ENCODE measurements at regions not wholly inside any gene's neighbourhood (a gene's known extent, or its start where the extent isn't known, plus 50 kb on each side); places are given as distances from the start of the nearest gene placed in this dataset.
A peak's percentile ranks its signal among the peaks of the same experiment; 100 is the strongest.

DNA sequence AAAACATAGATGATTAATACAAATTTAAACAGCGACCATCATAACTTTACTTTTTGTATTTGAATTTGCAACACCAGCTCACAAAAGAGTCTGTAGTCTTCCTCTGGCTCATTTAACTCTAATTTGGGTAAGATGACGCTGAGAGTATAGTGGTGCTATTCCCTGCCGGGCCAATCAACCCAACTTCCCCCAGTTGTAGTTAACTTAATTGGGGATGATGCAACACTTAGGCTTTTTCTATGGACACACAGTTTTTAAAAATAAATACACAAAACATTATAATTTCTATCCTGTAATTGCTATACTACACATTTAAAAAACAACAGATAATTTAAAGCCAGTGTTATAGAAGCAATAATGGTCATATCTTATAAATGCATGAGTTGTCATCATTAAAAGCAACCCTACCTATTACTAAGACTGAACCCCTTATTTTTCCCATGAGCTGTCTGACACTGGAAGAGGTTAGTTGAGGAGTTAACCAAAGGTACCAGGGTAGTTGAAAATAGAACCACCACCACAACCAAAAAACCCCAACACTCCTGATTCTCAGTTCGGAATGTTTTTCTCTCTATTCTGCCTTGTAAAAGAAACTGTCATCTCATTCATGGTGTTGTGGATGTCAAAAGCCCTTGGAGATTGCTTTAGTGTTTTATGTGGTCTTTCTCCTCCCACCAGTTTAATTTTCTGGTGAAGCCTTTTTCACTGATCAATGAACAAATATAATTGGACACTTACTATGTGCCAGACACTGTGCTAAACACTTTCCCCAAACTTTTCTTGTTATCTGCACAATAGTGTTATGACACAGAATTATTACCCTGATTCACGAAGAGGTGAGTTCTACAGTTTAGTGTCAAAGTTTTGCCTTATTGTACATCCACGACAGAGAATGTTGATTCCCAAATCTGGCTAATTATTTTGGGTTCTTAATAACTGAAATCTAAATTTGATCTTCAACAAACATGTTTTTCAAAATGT lies 61.5 kb upstream of the RAPGEF2 start (continued):
- TF ChIP-seq ZNF645 (tag by site-specific recombination; IDR thresholded peaks at IDR 0.05), result no peak
- no peak for TF ChIP-seq ZNF623 (tag by site-specific recombination; IDR thresholded peaks at IDR 0.05)
- TF ChIP-seq ZNF202 (tag by site-specific recombination; IDR thresholded peaks at IDR 0.05; ENCODE audit: borderline replicate concordance), result no peak
- TF ChIP-seq ZNF266 (tag by site-specific recombination; IDR thresholded peaks at IDR 0.05; ENCODE audit: low read depth), result no peak
- no peak for TF ChIP-seq KLF10 (tag by site-specific recombination; IDR thresholded peaks at IDR 0.05)
- TF ChIP-seq, protein P1, sequence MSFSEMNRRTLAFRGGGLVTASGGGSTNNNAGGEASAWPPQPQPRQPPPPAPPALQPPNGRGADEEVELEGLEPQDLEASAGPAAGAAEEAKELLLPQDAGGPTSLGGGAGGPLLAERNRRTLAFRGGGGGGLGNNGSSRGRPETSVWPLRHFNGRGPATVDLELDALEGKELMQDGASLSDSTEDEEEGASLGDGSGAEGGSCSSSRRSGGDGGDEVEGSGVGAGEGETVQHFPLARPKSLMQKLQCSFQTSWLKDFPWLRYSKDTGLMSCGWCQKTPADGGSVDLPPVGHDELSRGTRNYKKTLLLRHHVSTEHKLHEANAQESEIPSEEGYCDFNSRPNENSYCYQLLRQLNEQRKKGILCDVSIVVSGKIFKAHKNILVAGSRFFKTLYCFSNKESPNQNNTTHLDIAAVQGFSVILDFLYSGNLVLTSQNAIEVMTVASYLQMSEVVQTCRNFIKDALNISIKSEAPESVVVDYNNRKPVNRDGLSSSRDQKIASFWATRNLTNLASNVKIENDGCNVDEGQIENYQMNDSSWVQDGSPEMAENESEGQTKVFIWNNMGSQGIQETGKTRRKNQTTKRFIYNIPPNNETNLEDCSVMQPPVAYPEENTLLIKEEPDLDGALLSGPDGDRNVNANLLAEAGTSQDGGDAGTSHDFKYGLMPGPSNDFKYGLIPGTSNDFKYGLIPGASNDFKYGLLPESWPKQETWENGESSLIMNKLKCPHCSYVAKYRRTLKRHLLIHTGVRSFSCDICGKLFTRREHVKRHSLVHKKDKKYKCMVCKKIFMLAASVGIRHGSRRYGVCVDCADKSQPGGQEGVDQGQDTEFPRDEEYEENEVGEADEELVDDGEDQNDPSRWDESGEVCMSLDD (tag by site-specific recombination; IDR thresholded peaks at IDR 0.05), result no peak
- peak; percentile 47; the same call in 1 of the 2 replicates for TF ChIP-seq ZNF664 (tag by site-specific recombination; IDR thresholded peaks at IDR 0.05)
- TF ChIP-seq KLF7 (tag by site-specific recombination; IDR thresholded peaks at IDR 0.05; ENCODE audit: borderline replicate concordance), result no peak
- TF ChIP-seq ZNF639 (tag by site-specific recombination; IDR thresholded peaks at IDR 0.05), result no peak
- TF ChIP-seq ZNF335 (tag by site-specific recombination; conservative IDR thresholded peaks at IDR 0.05), result 0 out of 2 replicates have a peak, but pooled peaks have one; percentile 16
- no peak for TF ChIP-seq ZNF302 (tag by site-specific recombination; IDR thresholded peaks at IDR 0.05; ENCODE audit: low read depth)
- TF ChIP-seq ZNF521 (tag by site-specific recombination; IDR thresholded peaks at IDR 0.05), result no peak
- no peak for TF ChIP-seq ZFP69B (tag by site-specific recombination; IDR thresholded peaks at IDR 0.05)

GRCh38 chr4:159042097-159042605 lies 60.7 kb upstream of the RAPGEF2 start:
- POLR2A ChIA-PET, result no interaction called here
- H3K4me1 ChIP-seq (ENCODE audit: control insufficient read depth, insufficient read depth, low read length), result no peaks in the 10 kb centered on the region
- no peaks in the 10 kb centered on the region for H3K9me3 ChIP-seq (ENCODE audit: control insufficient read depth, insufficient read depth, low read depth, low read length)
- CTCF ChIA-PET, result no interaction called here
- H3K4me3 ChIP-seq (ENCODE audit: low read depth, low read length), result no peak overlapping the region
- H3K27ac ChIP-seq (ENCODE audit: extremely low read depth, low read depth, low read length), result no peak overlapping the region
- no peaks in the 10 kb centered on the region for H3K36me3 ChIP-seq (ENCODE audit: control insufficient read depth in 2 of 2, insufficient read depth in 1 of 2, low read length in 2 of 2)
- no peak for TF ChIP-seq ZBTB8A (tag by site-specific recombination; IDR thresholded peaks at IDR 0.05)
- TF ChIP-seq ZBTB17 (tag by site-specific recombination; IDR thresholded peaks at IDR 0.05), result peak; percentile 76
- peak; percentile 93 for TF ChIP-seq OSR2 (tag by site-specific recombination; IDR thresholded peaks at IDR 0.05)
- no peak for TF ChIP-seq ZNF16 (tag by site-specific recombination; IDR thresholded peaks at IDR 0.05; ENCODE audit: low read depth)
- TF ChIP-seq MZF1 (tag by site-specific recombination; IDR thresholded peaks at IDR 0.05; ENCODE audit: borderline replicate concordance), result peak; percentile 97
- no peak for TF ChIP-seq KLF17 (tag by site-specific recombination; IDR thresholded peaks at IDR 0.05)
- TF ChIP-seq ZNF2 (tag by site-specific recombination; IDR thresholded peaks at IDR 0.05), result 0 out of 2 replicates have a peak, but pooled peaks have one; percentile 32
- TF ChIP-seq PRDM1 (tag by site-specific recombination; IDR thresholded peaks at IDR 0.05), result no peak
- no peak for TF ChIP-seq BCL11A (tag by site-specific recombination; IDR thresholded peaks at IDR 0.05; ENCODE audit: low read depth)
- TF ChIP-seq TRIM28 (IDR thresholded peaks at IDR 0.05; ENCODE audit: borderline replicate concordance, low read length), result no peak
- TF ChIP-seq, protein P2, sequence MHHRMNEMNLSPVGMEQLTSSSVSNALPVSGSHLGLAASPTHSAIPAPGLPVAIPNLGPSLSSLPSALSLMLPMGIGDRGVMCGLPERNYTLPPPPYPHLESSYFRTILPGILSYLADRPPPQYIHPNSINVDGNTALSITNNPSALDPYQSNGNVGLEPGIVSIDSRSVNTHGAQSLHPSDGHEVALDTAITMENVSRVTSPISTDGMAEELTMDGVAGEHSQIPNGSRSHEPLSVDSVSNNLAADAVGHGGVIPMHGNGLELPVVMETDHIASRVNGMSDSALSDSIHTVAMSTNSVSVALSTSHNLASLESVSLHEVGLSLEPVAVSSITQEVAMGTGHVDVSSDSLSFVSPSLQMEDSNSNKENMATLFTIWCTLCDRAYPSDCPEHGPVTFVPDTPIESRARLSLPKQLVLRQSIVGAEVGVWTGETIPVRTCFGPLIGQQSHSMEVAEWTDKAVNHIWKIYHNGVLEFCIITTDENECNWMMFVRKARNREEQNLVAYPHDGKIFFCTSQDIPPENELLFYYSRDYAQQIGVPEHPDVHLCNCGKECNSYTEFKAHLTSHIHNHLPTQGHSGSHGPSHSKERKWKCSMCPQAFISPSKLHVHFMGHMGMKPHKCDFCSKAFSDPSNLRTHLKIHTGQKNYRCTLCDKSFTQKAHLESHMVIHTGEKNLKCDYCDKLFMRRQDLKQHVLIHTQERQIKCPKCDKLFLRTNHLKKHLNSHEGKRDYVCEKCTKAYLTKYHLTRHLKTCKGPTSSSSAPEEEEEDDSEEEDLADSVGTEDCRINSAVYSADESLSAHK (tag by site-specific recombination; IDR thresholded peaks at IDR 0.05), result no peak
- no peak for TF ChIP-seq ZNF211 (tag by site-specific recombination; IDR thresholded peaks at IDR 0.05; ENCODE audit: low read depth)
- TF ChIP-seq, protein P3, sequence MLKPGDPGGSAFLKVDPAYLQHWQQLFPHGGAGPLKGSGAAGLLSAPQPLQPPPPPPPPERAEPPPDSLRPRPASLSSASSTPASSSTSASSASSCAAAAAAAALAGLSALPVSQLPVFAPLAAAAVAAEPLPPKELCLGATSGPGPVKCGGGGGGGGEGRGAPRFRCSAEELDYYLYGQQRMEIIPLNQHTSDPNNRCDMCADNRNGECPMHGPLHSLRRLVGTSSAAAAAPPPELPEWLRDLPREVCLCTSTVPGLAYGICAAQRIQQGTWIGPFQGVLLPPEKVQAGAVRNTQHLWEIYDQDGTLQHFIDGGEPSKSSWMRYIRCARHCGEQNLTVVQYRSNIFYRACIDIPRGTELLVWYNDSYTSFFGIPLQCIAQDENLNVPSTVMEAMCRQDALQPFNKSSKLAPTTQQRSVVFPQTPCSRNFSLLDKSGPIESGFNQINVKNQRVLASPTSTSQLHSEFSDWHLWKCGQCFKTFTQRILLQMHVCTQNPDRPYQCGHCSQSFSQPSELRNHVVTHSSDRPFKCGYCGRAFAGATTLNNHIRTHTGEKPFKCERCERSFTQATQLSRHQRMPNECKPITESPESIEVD (tag by site-specific recombination; IDR thresholded peaks at IDR 0.05), result 0 out of 2 replicates have a peak, but pooled peaks have one; percentile 9
